ENCODE measurements at regions not wholly inside any gene's neighbourhood (a gene's known extent, or its start where the extent isn't known, plus 50 kb on each side); places are given as distances from the start of the nearest gene placed in this dataset.

DNA sequence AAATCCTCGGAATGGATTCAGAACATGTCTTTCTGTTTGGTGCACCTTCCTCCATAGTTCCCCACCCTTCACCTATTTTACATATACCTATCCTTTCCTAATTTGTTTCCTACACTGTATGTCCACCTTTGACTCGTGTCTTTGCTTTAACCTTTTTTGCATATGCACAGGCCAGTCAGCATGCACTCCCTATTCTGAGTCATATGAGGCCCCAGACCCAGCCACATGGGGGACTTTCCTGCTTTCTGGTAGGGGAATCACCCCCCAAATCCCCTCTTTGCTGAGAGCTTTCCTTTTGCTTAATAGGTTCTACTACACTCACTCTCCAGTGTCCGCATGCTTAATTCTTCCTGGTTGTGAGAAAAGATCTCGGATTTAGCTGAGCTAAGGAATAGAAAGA is 393.8 kb upstream of the IMPG1 start:
- no peak overlapping the region for H3K27ac Mint-ChIP-seq (ENCODE audit: unreplicated experiment)
- H3K36me3 Mint-ChIP-seq (ENCODE audit: low read depth) = no peaks in the 10 kb centered on the region
- H3K4me1 Mint-ChIP-seq = no peaks in the 10 kb centered on the region
- no peaks in the 10 kb centered on the region for H3K27me3 Mint-ChIP-seq (ENCODE audit: low read depth)
- no peak overlapping the region for H3K4me3 Mint-ChIP-seq
- TF ChIP-seq CTCF (conservative IDR thresholded peaks at IDR 0.05) = no peak
- DNase-seq (ENCODE audit: low read depth, low spot score) = no peak
- no peaks in the 10 kb centered on the region for H3K9me3 Mint-ChIP-seq

DNA sequence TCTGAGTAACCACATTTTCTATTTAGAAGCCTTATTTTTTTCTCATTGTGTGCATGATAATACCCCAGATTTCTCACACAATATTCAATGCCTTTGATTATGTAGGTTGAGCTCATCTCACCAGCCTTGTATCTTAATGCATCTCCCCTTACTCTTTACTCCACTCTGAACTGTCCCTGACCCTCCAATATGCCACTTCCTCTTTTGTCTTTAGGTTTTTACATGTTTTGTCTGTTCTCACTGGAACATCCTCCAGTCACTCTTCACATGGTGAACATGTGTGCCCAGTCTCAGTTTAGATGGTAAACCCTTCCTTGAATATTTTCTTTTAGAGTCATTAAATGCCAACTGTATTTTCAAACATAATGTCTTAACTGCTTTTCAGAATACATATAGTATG is 392.9 kb upstream of the IMPG1 start:
- H3K27me3 Mint-ChIP-seq (ENCODE audit: low read depth) = no peaks in the 10 kb centered on the region
- H3K4me1 Mint-ChIP-seq = no peaks in the 10 kb centered on the region
- no peak overlapping the region for H3K4me3 Mint-ChIP-seq
- no peak for DNase-seq (ENCODE audit: low read depth, low spot score)
- H3K9me3 Mint-ChIP-seq = no peaks in the 10 kb centered on the region
- no peak overlapping the region for H3K27ac Mint-ChIP-seq (ENCODE audit: unreplicated experiment)
- H3K36me3 Mint-ChIP-seq (ENCODE audit: low read depth) = no peaks in the 10 kb centered on the region
- TF ChIP-seq CTCF (conservative IDR thresholded peaks at IDR 0.05) = no peak

GRCh38 chr6:76453270-76453669 is 380.8 kb upstream of the IMPG1 start:
- Mint-ChIP-seq H3K4me3 (no peak overlapping the region), H3K27me3 (ENCODE audit: low read depth) (no peaks in the 10 kb centered on the region), H3K27ac (ENCODE audit: unreplicated experiment) (no peak overlapping the region), H3K4me1 (no peaks in the 10 kb centered on the region), H3K36me3 (ENCODE audit: low read depth) (no peaks in the 10 kb centered on the region), H3K9me3 (peaks cover 2% of the 10 kb centered on the region)
- DNase-seq (ENCODE audit: low read depth, low spot score) = no peak
- no peak for TF ChIP-seq CTCF (conservative IDR thresholded peaks at IDR 0.05)

GRCh38 chr6:76451926-76452709 is 379.7 kb upstream of the IMPG1 start:
- H3K27ac Mint-ChIP-seq (ENCODE audit: unreplicated experiment) = no peak overlapping the region
- H3K27me3 Mint-ChIP-seq (ENCODE audit: low read depth) = no peaks in the 10 kb centered on the region
- no peak for DNase-seq (ENCODE audit: low read depth, low spot score)
- no peaks in the 10 kb centered on the region for H3K4me1 Mint-ChIP-seq
- H3K36me3 Mint-ChIP-seq (ENCODE audit: low read depth) = no peaks in the 10 kb centered on the region
- no peak overlapping the region for H3K4me3 Mint-ChIP-seq
- no peak for TF ChIP-seq CTCF (conservative IDR thresholded peaks at IDR 0.05)
- peaks cover 2% of the 10 kb centered on the region for H3K9me3 Mint-ChIP-seq

DNA sequence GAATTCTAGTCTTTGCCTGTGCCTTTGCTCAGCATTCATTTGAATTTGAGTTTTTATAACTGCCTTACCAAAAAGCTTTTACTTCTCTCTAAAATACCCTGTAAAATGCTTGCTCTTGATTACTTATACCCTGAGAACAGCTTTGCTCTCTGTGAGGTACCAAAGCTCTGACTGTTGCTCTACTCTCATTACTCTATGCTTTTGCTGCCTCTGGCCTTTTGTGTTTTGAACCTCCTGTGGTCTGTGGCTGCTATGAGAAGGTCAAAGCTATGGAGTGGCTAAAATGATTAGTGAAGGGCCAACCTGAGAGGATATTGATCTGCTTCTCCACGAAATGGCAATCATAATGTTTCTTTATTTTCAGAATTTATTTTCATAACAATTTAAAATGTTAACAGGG is 375.6 kb upstream of the IMPG1 start:
- no peaks in the 10 kb centered on the region for H3K27me3 Mint-ChIP-seq (ENCODE audit: low read depth)

More for the DNA sequence above, 375.6 kb upstream of the IMPG1 start:
- Mint-ChIP-seq H3K9me3 (peaks cover 2% of the 10 kb centered on the region), H3K4me3 (no peak overlapping the region), H3K27ac (ENCODE audit: unreplicated experiment) (no peak overlapping the region), H3K4me1 (no peaks in the 10 kb centered on the region), H3K36me3 (ENCODE audit: low read depth) (no peaks in the 10 kb centered on the region)
- TF ChIP-seq CTCF (conservative IDR thresholded peaks at IDR 0.05) = no peak
- no peak for DNase-seq (ENCODE audit: low read depth, low spot score)

Data from neural crest cell (in vitro differentiated cells).